DMS53 treated with DMSO at 0.1 percent for 48 hours (cell line): ENCODE measurements at regions not wholly inside any gene's neighbourhood (a gene's known extent, or its start where the extent isn't known, plus 50 kb on each side); places are given as distances from the start of the nearest gene placed in this dataset.
"Not testable (repeated sequence)": the region's sequence is repeated elsewhere in the genome, so short reads cannot be mapped to it uniquely, and the experiment has no call there.

Source experiments
- DNase-seq: peaks from one replicate; lab custom pipeline; 2025; ENCODE audit not compliant: unreplicated experiment; lab: John Stamatoyannopoulos, UW

DNA sequence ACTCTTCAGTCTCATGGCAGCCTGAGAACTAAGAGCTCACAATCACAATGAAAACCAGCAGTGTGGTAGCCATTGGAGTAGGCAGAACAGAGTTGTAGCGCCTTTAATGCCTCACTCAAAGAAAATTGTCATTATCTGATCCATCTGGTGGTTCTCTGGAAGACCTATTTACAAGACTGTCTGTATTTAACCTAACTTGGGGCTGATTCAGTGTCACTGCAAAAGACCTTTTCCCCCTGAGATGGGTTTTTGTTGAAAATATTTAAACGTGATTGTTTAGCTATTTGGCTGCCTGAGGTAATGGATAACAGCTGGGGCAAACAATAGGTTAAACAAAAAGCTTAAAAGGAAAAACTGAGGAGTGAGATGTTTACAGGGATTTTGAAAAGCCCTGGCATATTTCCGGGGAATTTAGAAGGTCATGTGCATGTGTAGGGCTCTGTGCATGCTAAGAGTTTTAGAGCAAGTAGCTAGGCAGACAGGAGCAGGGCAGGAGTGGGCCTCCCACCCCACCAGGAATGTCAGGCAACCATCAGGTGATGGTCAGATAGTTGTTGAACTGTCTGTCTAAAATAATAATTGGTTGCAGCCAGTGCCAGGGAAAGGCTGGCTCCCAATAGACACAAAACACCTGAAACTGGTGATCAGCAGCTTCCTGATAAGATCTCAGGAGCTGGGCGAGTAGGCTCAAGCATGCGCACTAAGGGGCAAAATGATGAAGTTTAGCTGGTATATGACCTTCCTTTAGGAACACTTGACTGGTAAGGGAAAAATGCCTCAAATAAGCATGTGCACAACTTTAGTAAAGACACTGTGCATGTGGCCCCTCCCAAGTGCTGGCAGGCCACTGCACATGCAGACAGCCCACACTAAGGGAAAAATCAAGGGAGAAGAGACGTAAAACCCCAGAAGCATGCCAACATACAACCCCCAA, 70.8 kb upstream of the AKIRIN2 start:
- no peak for DNase-seq

DNA sequence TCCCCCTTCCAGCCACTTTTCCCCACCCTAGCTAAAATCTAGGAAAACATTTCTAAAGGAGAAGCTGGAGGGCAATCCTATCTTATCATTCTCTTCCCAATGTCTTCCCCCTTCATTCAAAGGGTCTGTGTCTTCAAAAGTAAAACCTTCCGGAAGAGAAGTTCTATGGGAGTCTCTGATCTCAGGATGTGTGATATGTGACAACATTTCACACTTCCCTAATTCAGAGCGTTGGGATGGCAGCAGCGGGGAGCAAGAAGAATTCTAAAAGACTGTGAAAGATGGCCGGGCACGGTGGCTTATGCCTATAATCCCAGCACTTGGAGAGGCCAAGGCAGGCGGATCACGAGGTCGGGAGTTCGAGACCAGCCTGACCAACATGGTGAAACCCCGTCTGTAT, 65.4 kb upstream of the AKIRIN2 start:
- no peak for DNase-seq

DNA sequence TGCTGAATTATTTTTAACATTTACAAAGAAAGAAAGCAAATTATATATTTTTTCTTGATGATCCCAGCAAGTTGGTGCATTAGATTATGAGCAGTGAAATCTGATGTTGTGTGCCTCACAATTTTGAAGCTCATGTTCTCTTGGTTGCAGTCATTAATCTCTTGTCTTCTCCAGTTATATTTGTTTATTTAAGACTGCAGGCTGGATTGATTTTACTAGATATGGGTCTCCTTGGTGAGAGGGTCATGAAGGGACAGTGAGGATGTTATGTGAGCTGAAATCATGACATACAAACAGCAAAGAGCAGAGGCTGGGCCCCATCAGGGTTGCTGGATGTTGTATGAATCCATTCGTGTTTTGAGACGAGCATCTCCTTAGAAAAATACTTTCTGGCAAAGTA, 64.2 kb upstream of the AKIRIN2 start:
- DNase-seq, result no peak

DNA sequence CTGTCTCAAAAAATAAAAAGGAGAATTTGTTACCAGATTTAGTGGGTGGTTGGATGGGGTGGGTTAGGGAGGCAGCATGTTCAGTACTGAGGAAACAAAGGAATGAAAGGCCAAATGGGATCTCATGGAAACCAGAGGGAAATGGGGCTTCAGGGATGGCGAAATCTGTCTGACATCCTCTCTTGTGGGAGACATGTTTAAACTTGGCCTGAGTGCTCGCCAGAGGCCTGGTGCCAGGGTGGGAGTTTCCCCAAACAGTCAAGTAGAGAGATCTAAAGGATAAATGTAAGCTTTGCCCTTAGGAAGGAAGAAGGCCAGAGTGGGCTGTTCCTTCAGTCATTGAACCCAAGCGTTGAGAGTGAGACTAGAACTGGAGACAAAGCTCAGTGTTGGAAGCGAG, 61.9 kb upstream of the AKIRIN2 start:
- DNase-seq, result no peak

GRCh38 chr6:87763276-87763675, 61.2 kb upstream of the AKIRIN2 start:
- no peak for DNase-seq

GRCh38 chr6:87762116-87762515, 60.1 kb upstream of the AKIRIN2 start:
- no peak for DNase-seq

DNA sequence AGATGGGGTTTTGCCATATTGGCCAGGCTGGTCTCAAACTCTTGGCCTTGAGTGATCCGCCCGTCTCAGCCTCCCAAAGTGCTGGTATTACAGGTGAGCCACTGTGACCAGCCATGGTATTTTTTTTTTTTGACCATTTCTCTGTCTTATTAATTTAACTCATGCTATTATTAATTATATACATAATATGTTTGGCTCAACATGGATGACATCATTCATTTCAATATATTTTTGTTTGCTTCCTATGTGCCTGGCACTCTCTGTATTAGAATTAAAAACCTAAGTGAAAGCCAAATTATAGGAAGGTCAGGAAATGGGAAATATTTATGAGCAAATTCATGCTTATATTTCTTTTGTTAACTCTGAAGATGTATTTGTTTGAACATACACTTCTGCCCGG, 55.8 kb upstream of the AKIRIN2 start:
- no peak for DNase-seq

GRCh38 chr6:87756858-87757257, 54.8 kb upstream of the AKIRIN2 start:
- no peak for DNase-seq

- no peak for DNase-seq
These were observed 54.0 kb upstream of the AKIRIN2 start for GRCh38 chr6:87755708-87756671.

GRCh38 chr6:87754828-87755227, 52.8 kb upstream of the AKIRIN2 start:
- no peak for DNase-seq

- DNase-seq, result no peak
These were observed 51.2 kb upstream of the AKIRIN2 start for GRCh38 chr6:87753131-87753685.

DNA sequence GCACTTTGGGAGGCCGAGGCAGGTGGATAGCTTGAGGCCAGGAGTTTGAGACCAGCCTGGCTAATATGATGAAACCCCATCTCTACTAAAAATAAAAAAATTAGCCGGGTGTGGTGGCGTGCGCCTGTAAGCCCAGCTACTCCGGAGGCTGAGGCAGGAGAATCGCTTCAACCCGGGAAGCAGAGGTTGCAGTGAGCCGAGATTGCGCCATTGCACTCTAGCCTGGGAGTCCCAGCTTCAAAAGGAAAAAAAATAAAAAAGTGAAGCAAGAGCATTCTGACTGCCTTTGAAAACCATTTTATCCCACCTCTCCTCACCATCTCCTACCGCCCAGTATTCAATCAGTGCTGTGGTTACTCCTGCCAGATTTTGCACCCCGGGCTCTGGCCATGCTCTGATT, 50.5 kb upstream of the AKIRIN2 start:
- DNase-seq, result not testable (repeated sequence)
